Pancreas (tissue), 10 donors: ENCODE measurements at regions not wholly inside any gene's neighbourhood (a gene's known extent, or its start where the extent isn't known, plus 50 kb on each side); places are given as distances from the start of the nearest gene placed in this dataset.

ENCODE experiments used
- ATAC-seq, 4 donors: fragments of 200-7000 bp; cut with Tn5 transposase; one replicate each; pipeline versions ENCODE4 v1.8.0 to v1.9.1; 2020; ENCODE audit warnings: mild to moderate bottlenecking in 4 of 4, moderate library complexity in 4 of 4
- DNase-seq, 6 donors: peaks; one replicate each; pipeline ENCODE4 v3.0.0-alpha.2; 2020
- FAIRE-seq: peaks from 2 replicates; lab custom pipeline; 2012; peaks lifted over from hg19 to GRCh38; lab: Jason Lieb, UNC
- H3K27ac ChIP-seq, 4 donors: fragments of 200-600 bp; sonication (generic); 1 replicate in 3 of 4; 2 replicates in 1 of 4; pipeline versions ENCODE4 v1.5.0 to v1.8.0; 2020
- H3K27me3 ChIP-seq, 4 donors: fragments of 200-600 bp; one replicate each; pipeline ENCODE4 v1.8.0; 2021
- H3K36me3 ChIP-seq, 3 donors: fragments of 200-600 bp; sonication (generic) in 1 of 3; one replicate each; pipeline versions ENCODE4 v1.5.0 to v1.8.0; 2020 to 2021
- H3K4me1 ChIP-seq, 3 donors: fragments of 200-600 bp; one replicate each; pipeline ENCODE4 v1.8.0; 2021
- H3K4me3 ChIP-seq, 4 donors: fragments of 200-600 bp; sonication (generic) in 2 of 4; one replicate each; pipeline versions ENCODE4 v1.5.0 to v1.8.0; 2020 to 2021
- H3K9me3 ChIP-seq, 4 donors: fragments of 200-600 bp; one replicate each; pipeline ENCODE4 v1.8.0; 2021
- WGBS, 2 donors: extraction: QIAGEN DNeasy Blood & Tissue Kit; methylation state at CpG; one replicate each; pipeline ENCODE4 v1.1.7; 2013; 5-methylcytosine and 5-hydroxymethylcytosine counted together
- intact Hi-C, 3 donors: fragments of 100-400 bp; cut with DNase I; formaldehyde crosslinking; loops; one replicate each; pipeline versions ENCODE4 v1.11.1 to v1.14.2; 2022
- TF ChIP-seq, protein P1 (sequence below), 4 donors: fragments of 200-600 bp; sonication (generic) in 3 of 4; IDR thresholded peaks; one replicate each; pipeline versions ENCODE4 v1.5.0 to v1.8.0; 2021; ENCODE audit warnings: antibody characterized with exemption in 4 of 4
- donor health status: healthy with polysubstance abuse.
- donor health status: DM: no; HTN: no; CAD: no; lungs with moderate emphysema.
- donor health status: DM: no; HTN: no; CAD: no.
- donor health status: control.
- donor health status: control.
- donor health status: Bipolar disorder and iron deficiency.
- donor health status: DM: yes; HTN: yes; CAD: no.
- donor health status: DM: no; HTN: no; CAD: no.
- donor health status: DM: no; HTN: no; CAD: no.
- donor health status: DM: yes; HTN: yes; CAD: no.

- no peak for ATAC-seq
- Histone ChIP-seq H3K27me3 (peaks cover 0 to 19% (median 8%) of the 10 kb centered on the region in 4 donors), H3K9me3 (no peaks in the 10 kb centered on the region), H3K4me1 (no peaks in the 10 kb centered on the region), H3K36me3 (no peaks in the 10 kb centered on the region), H3K4me3 (no peak overlapping the region), H3K27ac (no peak overlapping the region)
- peak in 1 of 6 donors; percentile 42 for DNase-seq
- FAIRE-seq, result no peak
- intact Hi-C loops, result no loop called here
- WGBS, 2 donors, result 22 to 25% methylated on average over 13 of the region's 13 CpGs
- TF ChIP-seq, protein P1, sequence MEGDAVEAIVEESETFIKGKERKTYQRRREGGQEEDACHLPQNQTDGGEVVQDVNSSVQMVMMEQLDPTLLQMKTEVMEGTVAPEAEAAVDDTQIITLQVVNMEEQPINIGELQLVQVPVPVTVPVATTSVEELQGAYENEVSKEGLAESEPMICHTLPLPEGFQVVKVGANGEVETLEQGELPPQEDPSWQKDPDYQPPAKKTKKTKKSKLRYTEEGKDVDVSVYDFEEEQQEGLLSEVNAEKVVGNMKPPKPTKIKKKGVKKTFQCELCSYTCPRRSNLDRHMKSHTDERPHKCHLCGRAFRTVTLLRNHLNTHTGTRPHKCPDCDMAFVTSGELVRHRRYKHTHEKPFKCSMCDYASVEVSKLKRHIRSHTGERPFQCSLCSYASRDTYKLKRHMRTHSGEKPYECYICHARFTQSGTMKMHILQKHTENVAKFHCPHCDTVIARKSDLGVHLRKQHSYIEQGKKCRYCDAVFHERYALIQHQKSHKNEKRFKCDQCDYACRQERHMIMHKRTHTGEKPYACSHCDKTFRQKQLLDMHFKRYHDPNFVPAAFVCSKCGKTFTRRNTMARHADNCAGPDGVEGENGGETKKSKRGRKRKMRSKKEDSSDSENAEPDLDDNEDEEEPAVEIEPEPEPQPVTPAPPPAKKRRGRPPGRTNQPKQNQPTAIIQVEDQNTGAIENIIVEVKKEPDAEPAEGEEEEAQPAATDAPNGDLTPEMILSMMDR (IDR thresholded peaks at IDR 0.05), result no peak
These were observed 61.6 kb downstream of the LSM5 start for GRCh38 chr7:32428546-32428945.

- no peak for FAIRE-seq
- peaks cover 0 to 19% (median 8%) of the 10 kb centered on the region in 4 donors for H3K27me3 ChIP-seq
- TF ChIP-seq, protein P1 (IDR thresholded peaks at IDR 0.05), result peak in 2 of 4 donors; percentile 30 to 36
- WGBS, 2 donors, result 3 to 6% methylated on average over 40 to 48 of the region's 48 CpGs
- no peak overlapping the region for H3K27ac ChIP-seq
- no peaks in the 10 kb centered on the region for H3K4me1 ChIP-seq
- peak overlapping the region in 1 of 4 donors; percentile 16 for H3K4me3 ChIP-seq
- ATAC-seq, result peak; percentile 93 to 100 (median 98)
- no peaks in the 10 kb centered on the region for H3K36me3 ChIP-seq
- DNase-seq, result peak; percentile 64 to 94 (median 80)
- no peaks in the 10 kb centered on the region for H3K9me3 ChIP-seq
- intact Hi-C loops, result no loop called here
These were observed 62.4 kb downstream of the LSM5 start for GRCh38 chr7:32427769-32428291.

GRCh38 chr7:32416846-32417245, 73.3 kb downstream of the LSM5 start:
- DNase-seq, result no peak
- Histone ChIP-seq H3K27ac (no peak overlapping the region), H3K36me3 (no peaks in the 10 kb centered on the region), H3K9me3 (no peaks in the 10 kb centered on the region), H3K27me3 (no peaks in the 10 kb centered on the region), H3K4me1 (no peaks in the 10 kb centered on the region), H3K4me3 (no peak overlapping the region)
- WGBS, 2 donors, result 63 to 75% methylated on average over 8 of the region's 8 CpGs
- intact Hi-C loops, result no loop called here
- no peak for FAIRE-seq
- no peak for ATAC-seq
- TF ChIP-seq, protein P1 (IDR thresholded peaks at IDR 0.05), result no peak

- Histone ChIP-seq H3K27ac (no peak overlapping the region), H3K36me3 (no peaks in the 10 kb centered on the region), H3K4me1 (no peaks in the 10 kb centered on the region), H3K27me3 (no peaks in the 10 kb centered on the region), H3K4me3 (no peak overlapping the region), H3K9me3 (no peaks in the 10 kb centered on the region)
- FAIRE-seq (no peak), ATAC-seq (no peak), DNase-seq (no peak)
- WGBS, 2 donors, result 66 to 80% methylated on average over 10 of the region's 10 CpGs
- intact Hi-C loops, result no loop called here
- TF ChIP-seq, protein P1 (IDR thresholded peaks at IDR 0.05), result no peak
These were observed 74.2 kb downstream of the LSM5 start for GRCh38 chr7:32415936-32416335.

GRCh38 chr7:32415519-32415918, 74.7 kb downstream of the LSM5 start:
- no peaks in the 10 kb centered on the region for H3K36me3 ChIP-seq
- no peaks in the 10 kb centered on the region for H3K4me1 ChIP-seq
- H3K9me3 ChIP-seq, result no peaks in the 10 kb centered on the region
- WGBS, 2 donors, result 51 to 56% methylated on average over 6 of the region's 6 CpGs
- H3K27ac ChIP-seq, result no peak overlapping the region
- intact Hi-C loops, result no loop called here
- H3K4me3 ChIP-seq, result no peak overlapping the region
- no peak for DNase-seq
- TF ChIP-seq, protein P1 (IDR thresholded peaks at IDR 0.05), result no peak
- ATAC-seq, result no peak
- no peak for FAIRE-seq
- no peaks in the 10 kb centered on the region for H3K27me3 ChIP-seq
